GM12878 (cell line): ENCODE measurements at regions not wholly inside any gene's neighbourhood (a gene's known extent, or its start where the extent isn't known, plus 50 kb on each side); places are given as distances from the start of the nearest gene placed in this dataset.

Source experiments
- ATAC-seq: fragments of 200-7000 bp; cut with Tn5 transposase; 3 replicates; pipeline ENCODE4 v1.9.1; 2020; ENCODE audit warnings: mild to moderate bottlenecking, moderate library complexity
- BruUV-seq: library from RNA; stranded (reverse); fragments of 400-500 nt; replicated peaks from 2 replicates; lab custom pipeline; 2021; lab: Mats Ljungman, UMichigan
- CTCF ChIA-PET: fragments of 300-600 bp; sonication (Branson Sonifier 250); formaldehyde crosslinking; extraction: SDS; loops from one replicate; lab custom pipeline; 2021; ENCODE audit warnings: inconsistent platforms; lab: Yijun Ruan, JAX
- POLR2A ChIA-PET: fragments of 350-600 bp; formaldehyde crosslinking; extraction: SDS; loops from one replicate; lab custom pipeline; 2021; ENCODE audit warnings: inconsistent platforms; lab: Charles Lee
- RAD21 ChIA-PET: fragments of 300-600 bp; sonication (Branson Sonifier 250); formaldehyde crosslinking; loops from one replicate; lab custom pipeline; 2023; ENCODE audit warnings: antibody characterized with exemption; ENCODE audit not compliant: unreplicated experiment; lab: Charles Lee
- SMC1A ChIA-PET: fragments of 300-600 bp; sonication (Branson Sonifier 250); formaldehyde crosslinking; loops from one replicate; lab custom pipeline; 2023; ENCODE audit not compliant: unreplicated experiment, uncharacterized antibody; lab: Charles Lee
- DNase-seq: peaks from one replicate; pipeline ENCODE4 v3.0.0-alpha.2; 2011; ENCODE audit warnings: low read depth, low spot score
- FAIRE-seq: peaks from 3 replicates; lab custom pipeline; 2011; peaks lifted over from hg19 to GRCh38; lab: Jason Lieb, UNC
- H2AFZ ChIP-seq: 2 replicates; pipeline ENCODE4 v1.6.0; 2011; ENCODE audit warnings: low read depth, low read length, control low read depth; ENCODE audit not compliant: control insufficient read depth
- H3K27ac ChIP-seq: 2 replicates; pipeline ENCODE4 v1.5.1; 2011; ENCODE audit warnings: control low read depth; ENCODE audit not compliant: control insufficient read depth, insufficient read depth
- H3K27me3 ChIP-seq, 2 experiments: replicated peaks in 1 of 2; 2 replicates each; pipeline versions ENCODE4 v1.6.0 to v1.6.1; 2011; ENCODE audit warnings: low read length in 1 of 2; ENCODE audit not compliant: control insufficient read depth in 2 of 2, insufficient read depth in 2 of 2
- H3K36me3 ChIP-seq, 2 experiments: 2 replicates each; pipeline ENCODE4 v1.5.1; 2011; ENCODE audit warnings: low read length in 1 of 2; ENCODE audit not compliant: control insufficient read depth in 2 of 2, insufficient read depth in 2 of 2
- H3K4me1 ChIP-seq: 2 replicates; pipeline ENCODE4 v1.6.1; 2011; ENCODE audit warnings: mild to moderate bottlenecking, low read length, moderate library complexity, mixed read lengths; ENCODE audit not compliant: control insufficient read depth, insufficient read depth
- H3K4me2 ChIP-seq: 2 replicates; pipeline ENCODE4 v1.6.0; 2011; ENCODE audit warnings: control low read depth; ENCODE audit not compliant: control insufficient read depth, insufficient read depth
- H3K4me3 ChIP-seq: fragments of 200-600 bp; sonication (generic); 2 replicates; pipeline ENCODE4 v1.5.1; 2016
- H3K79me2 ChIP-seq: 2 replicates; pipeline ENCODE4 v1.6.0; 2011; ENCODE audit warnings: low read length; ENCODE audit not compliant: control insufficient read depth, insufficient read depth
- H3K9ac ChIP-seq: 2 replicates; pipeline ENCODE4 v1.8.0; 2011; ENCODE audit warnings: low read length, control low read depth, mixed read lengths; ENCODE audit not compliant: control insufficient read depth, insufficient read depth
- H3K9me3 ChIP-seq: replicated peaks from 3 replicates; pipeline ENCODE4 v1.5.1; 2011; ENCODE audit warnings: mild to moderate bottlenecking, low read length; ENCODE audit not compliant: control insufficient read depth, insufficient read depth
- H4K20me1 ChIP-seq: 2 replicates; pipeline ENCODE4 v1.6.0; 2011; ENCODE audit not compliant: control insufficient read depth, insufficient read depth
- CHD2 ChIP-seq: IDR thresholded peaks from 2 replicates; pipeline ENCODE4 v1.6.1; 2011; ENCODE audit warnings: low read depth, low read length, improper control_type of control experiment, borderline replicate concordance
- HDAC6 ChIP-seq: fragments of 200-600 bp; sonication (generic); IDR thresholded peaks from one replicate; pipeline ENCODE4 v1.8.0; 2017; ENCODE audit warnings: antibody characterized with exemption; ENCODE audit not compliant: unreplicated experiment
- JUND ChIP-seq: IDR thresholded peaks from 2 replicates; pipeline ENCODE4 v1.6.1; 2012; ENCODE audit warnings: low read depth, mild to moderate bottlenecking, low read length, improper control_type of control experiment, moderate library complexity
- KDM1A ChIP-seq: fragments of 200-600 bp; sonication (generic); IDR thresholded peaks from 2 replicates; pipeline ENCODE4 v1.6.1; 2016; ENCODE audit warnings: borderline replicate concordance
- KLF5 ChIP-seq: fragments of 450-650 bp; IDR thresholded peaks from 2 replicates; pipeline ENCODE4 v1.6.1; 2014; ENCODE audit warnings: mild to moderate bottlenecking; ENCODE audit not compliant: partially characterized antibody
- MYC ChIP-seq: IDR thresholded peaks from 2 replicates; pipeline ENCODE4 v1.6.1; 2011; ENCODE audit warnings: mild to moderate bottlenecking, low read length, moderate library complexity, inconsistent platforms; ENCODE audit not compliant: insufficient read depth, insufficient replicate concordance, insufficient read length, severe bottlenecking
- NBN ChIP-seq: fragments of 450-650 bp; IDR thresholded peaks from 2 replicates; pipeline ENCODE4 v1.6.1; 2016
- SMAD1 ChIP-seq: fragments of 450-650 bp; IDR thresholded peaks from 2 replicates; pipeline ENCODE4 v1.6.1; 2018; ENCODE audit warnings: mild to moderate bottlenecking, low read depth; ENCODE audit not compliant: partially characterized antibody
- SREBF1 ChIP-seq: IDR thresholded peaks from 2 replicates; pipeline ENCODE4 v1.6.1; 2012; ENCODE audit warnings: mild to moderate bottlenecking, low read length
- TCF3 ChIP-seq: IDR thresholded peaks from 2 replicates; pipeline ENCODE4 v1.6.1; 2012; ENCODE audit warnings: low read depth, mild to moderate bottlenecking, low read length, borderline replicate concordance; ENCODE audit not compliant: insufficient read depth
- YY1 ChIP-seq: IDR thresholded peaks from 2 replicates; pipeline ENCODE4 v1.6.1; 2011; ENCODE audit warnings: low read depth, mild to moderate bottlenecking, low read length
- ZNF217 ChIP-seq: fragments of 450-650 bp; IDR thresholded peaks from 2 replicates; pipeline ENCODE4 v1.6.1; 2017; ENCODE audit warnings: antibody characterized with exemption, mild to moderate bottlenecking
- ZNF592 ChIP-seq: fragments of 450-650 bp; IDR thresholded peaks from 2 replicates; pipeline ENCODE4 v1.6.1; 2017; ENCODE audit warnings: mild to moderate bottlenecking, moderate library complexity
- ZZZ3 ChIP-seq: IDR thresholded peaks from 2 replicates; pipeline ENCODE4 v1.6.1; 2011; ENCODE audit warnings: low read depth; ENCODE audit not compliant: control insufficient read depth, insufficient read length
- WGBS: methylation state at CpG from one replicate; pipeline ENCODE4 v1.1.6; 2016; ENCODE audit warnings: low lambda C conversion rate; ENCODE audit not compliant: insufficient replicate concordance, insufficient coverage; ENCODE audit errors: missing lambda C conversion rate; 5-methylcytosine and 5-hydroxymethylcytosine counted together
- in situ Hi-C: fragments of 300-500 bp; cut with MboI; formaldehyde crosslinking; loops from 9 replicates; pipeline ENCODE4 v1.14.3; 2018; ENCODE audit warnings: mixed read lengths
- intact Hi-C: fragments of 100-400 bp; cut with micrococcal nuclease; formaldehyde crosslinking; loops from one replicate; pipeline ENCODE4 v1.14.2; 2022; ENCODE audit not compliant: unreplicated experiment
- TF ChIP-seq, protein P1 (sequence below): IDR thresholded peaks from 2 replicates; pipeline ENCODE4 v1.6.1; 2012; ENCODE audit warnings: low read depth, low read length, improper control_type of control experiment

DNA sequence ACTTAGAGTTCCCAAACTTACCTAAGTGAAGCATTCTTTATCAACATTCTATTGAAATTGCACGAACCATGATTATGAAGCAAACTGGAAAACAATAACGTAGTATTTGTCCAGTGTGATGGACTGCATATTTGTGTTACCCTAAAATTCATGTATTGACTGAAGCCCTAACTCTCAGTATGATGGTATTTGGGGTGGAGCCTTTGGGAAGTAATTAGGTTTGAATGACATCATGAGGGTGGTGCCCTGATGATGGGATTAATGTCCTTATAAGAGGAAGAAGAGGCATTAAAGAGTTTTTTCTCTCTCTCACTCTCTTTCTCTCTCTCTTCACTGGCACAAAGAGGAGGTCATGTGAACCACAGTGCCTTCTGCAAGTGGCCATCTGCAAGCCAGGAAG, 365.4 kb upstream of the PTGER4 start:
- RAD21 ChIA-PET = no interaction called here
- H3K36me3 ChIP-seq = no peaks in the 10 kb centered on the region
- intact Hi-C loops = no loop called here
- POLR2A ChIA-PET = no interaction called here
- H3K4me3 ChIP-seq = no peak overlapping the region
- H2AFZ ChIP-seq = no peak overlapping the region
- H4K20me1 ChIP-seq = no peaks in the 10 kb centered on the region
- no peak for FAIRE-seq
- CTCF ChIA-PET = no interaction called here
- no peak for DNase-seq
- H3K79me2 ChIP-seq = no peaks in the 10 kb centered on the region
- ATAC-seq = no peak
- WGBS = 0% methylated on average over 2 of the region's 2 CpGs
- H3K4me1 ChIP-seq = no peaks in the 10 kb centered on the region
- no peak overlapping the region for H3K9ac ChIP-seq
- BruUV-seq = no TSS peak
- TF ChIP-seq, protein P1, sequence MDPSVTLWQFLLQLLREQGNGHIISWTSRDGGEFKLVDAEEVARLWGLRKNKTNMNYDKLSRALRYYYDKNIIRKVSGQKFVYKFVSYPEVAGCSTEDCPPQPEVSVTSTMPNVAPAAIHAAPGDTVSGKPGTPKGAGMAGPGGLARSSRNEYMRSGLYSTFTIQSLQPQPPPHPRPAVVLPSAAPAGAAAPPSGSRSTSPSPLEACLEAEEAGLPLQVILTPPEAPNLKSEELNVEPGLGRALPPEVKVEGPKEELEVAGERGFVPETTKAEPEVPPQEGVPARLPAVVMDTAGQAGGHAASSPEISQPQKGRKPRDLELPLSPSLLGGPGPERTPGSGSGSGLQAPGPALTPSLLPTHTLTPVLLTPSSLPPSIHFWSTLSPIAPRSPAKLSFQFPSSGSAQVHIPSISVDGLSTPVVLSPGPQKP = no peak
- no peaks in the 10 kb centered on the region for H3K9me3 ChIP-seq
- in situ Hi-C loops = no loop called here
- no peaks in the 10 kb centered on the region for H3K27me3 ChIP-seq
- H3K27ac ChIP-seq = no peak overlapping the region
- H3K4me2 ChIP-seq = no peak overlapping the region
- SMC1A ChIA-PET = no interaction called here

DNA sequence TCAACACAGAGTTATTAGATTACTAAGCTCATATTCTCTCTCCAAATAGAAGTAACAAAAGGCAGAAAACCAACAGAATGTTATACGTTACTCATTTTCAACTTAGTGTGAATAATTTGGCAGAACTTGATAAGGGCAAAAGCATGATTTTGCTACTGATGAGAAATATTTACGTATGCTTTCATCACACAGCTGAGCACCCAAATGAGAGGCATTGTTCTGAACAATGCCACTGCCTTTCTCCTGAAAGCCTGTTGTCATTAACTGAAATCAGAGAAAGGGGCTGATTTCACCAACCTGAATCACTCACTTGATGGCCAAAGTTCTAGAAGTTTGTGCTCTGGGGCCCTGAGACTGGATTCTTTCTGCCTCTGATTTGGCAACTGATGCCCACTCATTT, 367.5 kb upstream of the PTGER4 start:
- Histone ChIP-seq H2AFZ (no peak overlapping the region), H3K27ac (no peak overlapping the region), H3K27me3 (no peaks in the 10 kb centered on the region), H3K79me2 (no peaks in the 10 kb centered on the region), H3K36me3 (no peaks in the 10 kb centered on the region), H3K9ac (no peak overlapping the region), H3K4me1 (no peaks in the 10 kb centered on the region), H3K4me2 (no peak overlapping the region), H3K9me3 (no peaks in the 10 kb centered on the region), H3K4me3 (no peak overlapping the region), H4K20me1 (no peaks in the 10 kb centered on the region)
- CTCF ChIA-PET = no interaction called here
- DNase-seq = no peak
- RAD21 ChIA-PET = no interaction called here
- in situ Hi-C loops (no loop called here), intact Hi-C loops (no loop called here)
- SMC1A ChIA-PET = no interaction called here
- no peak for FAIRE-seq
- WGBS = 13% methylated on average over 2 of the region's 2 CpGs
- ATAC-seq = no peak
- POLR2A ChIA-PET = no interaction called here
- BruUV-seq = no TSS peak
- TF ChIP-seq SMAD1 (no peak), ZNF592 (no peak), ZNF217 (no peak), ZZZ3 (no peak), NBN (no peak), YY1 (no peak), SREBF1 (no peak), JUND (no peak), CHD2 (no peak), HDAC6 (no peak), MYC (no peak), KLF5 (no peak), KDM1A (no peak), TCF3 (no peak)
